HepG2 (cell line): ENCODE measurements at regions not wholly inside any gene's neighbourhood (a gene's known extent, or its start where the extent isn't known, plus 50 kb on each side); places are given as distances from the start of the nearest gene placed in this dataset.
A peak's percentile ranks its signal among the peaks of the same experiment; 100 is the strongest.

Experiments used
- ATAC-seq: fragments of 200-7000 bp; cut with Tn5 transposase; 3 replicates; pipeline ENCODE4 v1.9.1; 2020; ENCODE audit warnings: mild to moderate bottlenecking, moderate library complexity
- BruUV-seq: library from RNA; stranded (reverse); fragments of 400-500 nt; replicated peaks from 2 replicates; lab custom pipeline; 2021; lab: Mats Ljungman, UMichigan
- CTCF ChIA-PET: fragments of 300-600 bp; formaldehyde crosslinking; extraction: SDS; loops from one replicate; lab custom pipeline; 2021; ENCODE audit warnings: low total read pairs, inconsistent platforms, low intra/inter-chr PET ratio; lab: Yijun Ruan, JAX
- POLR2A ChIA-PET: fragments of 350-600 bp; sonication (Branson Sonifier 250); formaldehyde crosslinking; loops from one replicate; lab custom pipeline; 2020; ENCODE audit warnings: antibody characterized with exemption, inconsistent platforms; lab: Yijun Ruan, JAX
- DNase-seq: peaks from one replicate; pipeline ENCODE4 v3.0.0-alpha.2; 2015; ENCODE audit warnings: low spot score
- FAIRE-seq: peaks from 3 replicates; lab custom pipeline; 2011; peaks lifted over from hg19 to GRCh38; lab: Jason Lieb, UNC
- H2AFZ ChIP-seq: one replicate; pipeline ENCODE4 v1.6.1; 2011; ENCODE audit warnings: low read length, inconsistent platforms
- H3K27ac ChIP-seq: fragments of 300-600 bp; 3 replicates; pipeline ENCODE4 v1.8.0; 2011; ENCODE audit warnings: mixed run types, mild to moderate bottlenecking, mixed read lengths, low read length, inconsistent platforms; ENCODE audit not compliant: insufficient read depth; ENCODE audit errors: extremely low read length
- H3K27me3 ChIP-seq, 2 experiments: fragments of 200-600 bp in 1 of 2; 2 replicates in 1 of 2; 3 replicates in 1 of 2; pipeline versions ENCODE4 v1.6.0 to v1.8.0; 2011; ENCODE audit warnings: low read length in 2 of 2, mild to moderate bottlenecking in 2 of 2, moderate library complexity in 2 of 2, inconsistent platforms in 1 of 2; ENCODE audit not compliant: insufficient read depth in 2 of 2, control insufficient read depth in 1 of 2
- H3K36me3 ChIP-seq, 2 experiments: fragments of 200-600 bp in 1 of 2; replicated peaks in 1 of 2; 2 replicates in 1 of 2; 3 replicates in 1 of 2; pipeline versions ENCODE4 v1.5.1 to v1.8.0; 2011; ENCODE audit warnings: low read length in 2 of 2, inconsistent platforms in 1 of 2; ENCODE audit not compliant: insufficient read depth in 2 of 2, control insufficient read depth in 1 of 2
- H3K4me1 ChIP-seq: 2 replicates; pipeline ENCODE4 v1.5.1; 2012; ENCODE audit warnings: low read length, inconsistent platforms; ENCODE audit not compliant: insufficient read depth
- H3K4me2 ChIP-seq: 2 replicates; pipeline ENCODE4 v1.6.0; 2011; ENCODE audit warnings: low read depth, low read length, inconsistent platforms
- H3K4me3 ChIP-seq, 3 experiments: fragments of 200-600 bp in 1 of 3; sonication (generic), shearing (Covaris generic) in 1 of 3; replicated peaks in 1 of 3; 2 replicates each; pipeline ENCODE4 v1.5.1; 2011 to 2016; ENCODE audit warnings: low read length in 3 of 3, inconsistent platforms in 2 of 3, low read depth in 2 of 3, mild to moderate bottlenecking in 2 of 3, control low read depth in 1 of 3, mixed read lengths in 1 of 3; ENCODE audit not compliant: insufficient read depth in 1 of 3
- H3K79me2 ChIP-seq: one replicate; pipeline ENCODE4 v1.6.1; 2011; ENCODE audit warnings: low read length, inconsistent platforms; ENCODE audit not compliant: insufficient read depth
- H3K9ac ChIP-seq: 2 replicates; pipeline ENCODE4 v1.6.0; 2011; ENCODE audit warnings: mild to moderate bottlenecking, low read depth, low read length, inconsistent platforms; ENCODE audit not compliant: insufficient read depth
- H3K9me3 ChIP-seq: 2 replicates; pipeline ENCODE4 v1.5.1; 2012; ENCODE audit warnings: mild to moderate bottlenecking, low read length
- H4K20me1 ChIP-seq: 2 replicates; pipeline ENCODE4 v1.6.0; 2011; ENCODE audit warnings: inconsistent platforms, mild to moderate bottlenecking, low read length, moderate library complexity; ENCODE audit not compliant: insufficient read depth
- ADNP ChIP-seq: sonication (generic); formaldehyde crosslinking; IDR thresholded peaks from 2 replicates; pipeline ENCODE4 v1.4.0; 2020; ENCODE audit warnings: missing genetic modification reagents
- ATF4 ChIP-seq, 2 experiments: fragments of 450-650 bp in 1 of 2; sonication (generic) in 1 of 2; formaldehyde crosslinking; IDR thresholded peaks; 2 replicates each; pipeline versions ENCODE4 v1.5.0 to v1.8.0; 2020 to 2022; ENCODE audit warnings: mild to moderate bottlenecking in 1 of 2, missing genetic modification reagents in 1 of 2
- EED ChIP-seq: sonication (generic); formaldehyde crosslinking; IDR thresholded peaks from 2 replicates; pipeline ENCODE4 v1.5.0; 2020; ENCODE audit warnings: mild to moderate bottlenecking, missing genetic modification reagents
- HNF1A ChIP-seq, 2 experiments: sonication (generic) in 1 of 2; formaldehyde crosslinking in 1 of 2; IDR thresholded peaks; 2 replicates each; pipeline versions ENCODE4 v1.4.0 to v1.6.1; 2016 to 2020; ENCODE audit warnings: borderline replicate concordance in 1 of 2, low read depth in 1 of 2, mild to moderate bottlenecking in 1 of 2, missing genetic modification reagents in 1 of 2
- KDM1A ChIP-seq: IDR thresholded peaks from 2 replicates; pipeline ENCODE4 v1.6.1; 2016; ENCODE audit warnings: missing compliant biosample characterization
- MAFF ChIP-seq: IDR thresholded peaks from 2 replicates; pipeline ENCODE4 v1.6.1; 2011; ENCODE audit warnings: low read depth, low read length, improper control_type of control experiment
- MAFK ChIP-seq, 2 experiments: IDR thresholded peaks in 1 of 2; conservative IDR thresholded peaks in 1 of 2; 2 replicates each; pipeline ENCODE4 v1.6.1; 2011; ENCODE audit warnings: improper control_type of control experiment in 2 of 2, low read length in 2 of 2
- MLLT10 ChIP-seq: sonication (generic); formaldehyde crosslinking; IDR thresholded peaks from 2 replicates; pipeline ENCODE4 v1.4.0; 2020; ENCODE audit warnings: missing genetic modification reagents
- TBP ChIP-seq: sonication (generic); formaldehyde crosslinking; IDR thresholded peaks from 2 replicates; pipeline ENCODE4 v1.5.0; 2020; ENCODE audit warnings: missing genetic modification reagents
- ZNF101 ChIP-seq: sonication (generic); formaldehyde crosslinking; IDR thresholded peaks from 2 replicates; pipeline ENCODE4 v1.4.0; 2020; ENCODE audit warnings: mild to moderate bottlenecking, low read depth, missing genetic modification reagents, borderline replicate concordance
- ZNF264 ChIP-seq: sonication (generic); formaldehyde crosslinking; IDR thresholded peaks from 2 replicates; pipeline ENCODE4 v1.4.0; 2020; ENCODE audit warnings: missing genetic modification reagents
- WGBS: methylation state at CpG from one replicate; pipeline ENCODE4 v1.1.6; 2017; ENCODE audit warnings: low lambda C conversion rate; 5-methylcytosine and 5-hydroxymethylcytosine counted together
- in situ Hi-C: cut with HindIII; loops from 2 replicates; pipeline ENCODE4 v1.10.0; 2017; ENCODE audit warnings: low pct_unique_long_range_greater_than_20kb; ENCODE audit not compliant: extremely low pct_ligation_motif_present
- intact Hi-C: fragments of 100-400 bp; cut with micrococcal nuclease; formaldehyde crosslinking; loops from one replicate; pipeline ENCODE4 v1.10.0; 2022; ENCODE audit not compliant: unreplicated experiment

- ATAC-seq (no peak), FAIRE-seq (no peak), DNase-seq (no peak)
- Histone ChIP-seq H3K27ac (no peak overlapping the region), H3K79me2 (no peaks in the 10 kb centered on the region), H3K4me2 (no peak overlapping the region), H3K36me3 (no peaks in the 10 kb centered on the region), H2AFZ (no peak overlapping the region), H3K4me1 (no peaks in the 10 kb centered on the region), H3K4me3 (no peak overlapping the region), H3K27me3 (no peaks in the 10 kb centered on the region), H3K9ac (no peak overlapping the region), H3K9me3 (no peaks in the 10 kb centered on the region), H4K20me1 (no peaks in the 10 kb centered on the region)
- TF ChIP-seq ZNF264 (CRISPR knock-in tag) (no peak), MAFK (conservative IDR thresholded peaks at IDR 0.05 in 1 of 2, IDR thresholded peaks at IDR 0.05 in 1 of 2; ENCODE audit: low read length in 2 of 2) (peak; percentile 81 to 91), ADNP (CRISPR knock-in tag) (no peak), MAFF (peak; percentile 87)
- ChIA-PET CTCF (no interaction called here), POLR2A (no interaction called here)
- in situ Hi-C loops (no loop called here), intact Hi-C loops (no loop called here)
- WGBS = 13% methylated on average over 4 of the region's 4 CpGs
- no TSS peak for BruUV-seq
Observed at GRCh38 chr5:96533371-96533770, 100.3 kb upstream of the PCSK1 start.

- Histone ChIP-seq H3K27me3 (no peaks in the 10 kb centered on the region), H4K20me1 (no peaks in the 10 kb centered on the region), H3K79me2 (no peaks in the 10 kb centered on the region), H3K4me1 (no peaks in the 10 kb centered on the region), H2AFZ (no peak overlapping the region), H3K4me2 (no peak overlapping the region), H3K27ac (no peak overlapping the region), H3K36me3 (no peaks in the 10 kb centered on the region), H3K9ac (no peak overlapping the region), H3K4me3 (no peak overlapping the region), H3K9me3 (no peaks in the 10 kb centered on the region)
- TF ChIP-seq EED (CRISPR knock-in tag) (no peak), TBP (CRISPR knock-in tag) (no peak), KDM1A (CRISPR knock-in tag) (no peak), HNF1A (IDR thresholded peaks at IDR 0.05; ENCODE audit: low read depth) (no peak), HNF1A (CRISPR knock-in tag; IDR thresholded peaks at IDR 0.05; ENCODE audit: borderline replicate concordance) (no peak), ATF4 (CRISPR knock-in tag; IDR thresholded peaks at IDR 0.05) (no peak), MLLT10 (no peak), ZNF101 (CRISPR knock-in tag) (no peak)
- DNase-seq (no peak), FAIRE-seq (no peak), ATAC-seq (no peak)
- no TSS peak for BruUV-seq
- in situ Hi-C loops = no loop called here
- intact Hi-C loops = no loop called here
- ChIA-PET CTCF (no interaction called here), POLR2A (no interaction called here)
- WGBS = 28% methylated on average over 3 of the region's 3 CpGs
Observed at GRCh38 chr5:96537386-96537785, 104.3 kb upstream of the PCSK1 start.
